HG03442 (cell line): ENCODE measurements at regions not wholly inside any gene's neighbourhood (a gene's known extent, or its start where the extent isn't known, plus 50 kb on each side); places are given as distances from the start of the nearest gene placed in this dataset.
"Not testable (repeated sequence)": the region's sequence is repeated elsewhere in the genome, so short reads cannot be mapped to it uniquely, and the experiment has no call there.

ENCODE experiments used
- ATAC-seq: cut with Tn5 transposase; IDR thresholded peaks from one replicate; pipeline ENCODE4 v1.9.1; 2021; ENCODE audit warnings: mild to moderate bottlenecking, moderate library complexity; ENCODE audit not compliant: unreplicated experiment

- ATAC-seq: no peak
These were observed 214.1 kb downstream of the RPAP3 start for GRCh38 chr12:47491516-47492305.

- ATAC-seq: no peak
These were observed 216.9 kb downstream of the RPAP3 start for GRCh38 chr12:47488888-47489287.

GRCh38 chr12:47481041-47481440 lies 224.8 kb downstream of the RPAP3 start:
- ATAC-seq: no peak

GRCh38 chr12:47478426-47478825 lies 227.4 kb downstream of the RPAP3 start:
- no peak for ATAC-seq

GRCh38 chr12:47473091-47473490 lies 232.7 kb downstream of the RPAP3 start:
- ATAC-seq: no peak

GRCh38 chr12:47470349-47470748 lies 235.5 kb downstream of the RPAP3 start:
- ATAC-seq: not testable (repeated sequence)

- ATAC-seq: not testable (repeated sequence)
These were observed 241.9 kb downstream of the RPAP3 start for GRCh38 chr12:47463918-47464317.

GRCh38 chr12:47458279-47458678 lies 247.6 kb downstream of the RPAP3 start:
- no peak for ATAC-seq

GRCh38 chr12:47449797-47450196 lies 256.0 kb downstream of the RPAP3 start:
- ATAC-seq: no peak

- no peak for ATAC-seq
These were observed 263.5 kb downstream of the RPAP3 start for GRCh38 chr12:47442310-47442709.

GRCh38 chr12:47441490-47441889 lies 264.3 kb downstream of the RPAP3 start:
- no peak for ATAC-seq

GRCh38 chr12:47438175-47438574 lies 267.7 kb downstream of the RPAP3 start:
- ATAC-seq: no peak

- no peak for ATAC-seq
These were observed 268.3 kb downstream of the RPAP3 start for GRCh38 chr12:47437570-47437969.

GRCh38 chr12:47433876-47434275 lies 272.0 kb downstream of the RPAP3 start:
- ATAC-seq: no peak

- ATAC-seq: not testable (repeated sequence)
These were observed 279.0 kb downstream of the RPAP3 start for GRCh38 chr12:47426678-47427309.

GRCh38 chr12:47422611-47423010 lies 283.2 kb downstream of the RPAP3 start:
- ATAC-seq: no peak

- no peak for ATAC-seq
These were observed 286.3 kb downstream of the RPAP3 start for GRCh38 chr12:47419497-47419896.

GRCh38 chr12:47417955-47418354 lies 287.9 kb downstream of the RPAP3 start:
- no peak for ATAC-seq

GRCh38 chr12:47417121-47417520 lies 288.7 kb downstream of the RPAP3 start:
- no peak for ATAC-seq

GRCh38 chr12:47415054-47415453 lies 290.8 kb downstream of the RPAP3 start:
- no peak for ATAC-seq

GRCh38 chr12:47414511-47414910 lies 291.3 kb downstream of the RPAP3 start:
- ATAC-seq: no peak

GRCh38 chr12:47413806-47414205 lies 292.0 kb downstream of the RPAP3 start:
- no peak for ATAC-seq
